BJ (cell line): ENCODE measurements at regions not wholly inside any gene's neighbourhood (a gene's known extent, or its start where the extent isn't known, plus 50 kb on each side); places are given as distances from the start of the nearest gene placed in this dataset.

Experiments used
- CTCF ChIA-PET: fragments of 350-600 bp; formaldehyde crosslinking; extraction: SDS; loops from one replicate; lab custom pipeline; 2021; ENCODE audit warnings: antibody characterized with exemption, inconsistent platforms; lab: Yijun Ruan, JAX
- POLR2A ChIA-PET: fragments of 300-600 bp; sonication (Branson Sonifier 250); formaldehyde crosslinking; extraction: SDS; loops from one replicate; lab custom pipeline; 2021; ENCODE audit warnings: antibody characterized with exemption; lab: Charles Lee
- DNase-seq: peaks from one replicate; pipeline ENCODE4 v3.0.0-alpha.2; 2011; ENCODE audit warnings: low read depth
- H3K27me3 ChIP-seq: 2 replicates; pipeline ENCODE4 v1.6.0; 2011; ENCODE audit warnings: low read length; ENCODE audit not compliant: control insufficient read depth, insufficient read depth
- H3K36me3 ChIP-seq: 2 replicates; pipeline ENCODE4 v1.5.1; 2011; ENCODE audit warnings: low read length; ENCODE audit not compliant: control insufficient read depth, insufficient read depth
- H3K4me3 ChIP-seq: 2 replicates; pipeline ENCODE4 v1.5.1; 2011; ENCODE audit warnings: low read depth, mild to moderate bottlenecking, control low read depth, low read length
- TF ChIP-seq, protein P1 (sequence below): IDR thresholded peaks from 2 replicates; pipeline ENCODE4 v1.5.1; 2011; ENCODE audit warnings: low read depth, mild to moderate bottlenecking, control low read depth, inconsistent platforms, low read length, moderate library complexity; ENCODE audit not compliant: insufficient read depth

DNA sequence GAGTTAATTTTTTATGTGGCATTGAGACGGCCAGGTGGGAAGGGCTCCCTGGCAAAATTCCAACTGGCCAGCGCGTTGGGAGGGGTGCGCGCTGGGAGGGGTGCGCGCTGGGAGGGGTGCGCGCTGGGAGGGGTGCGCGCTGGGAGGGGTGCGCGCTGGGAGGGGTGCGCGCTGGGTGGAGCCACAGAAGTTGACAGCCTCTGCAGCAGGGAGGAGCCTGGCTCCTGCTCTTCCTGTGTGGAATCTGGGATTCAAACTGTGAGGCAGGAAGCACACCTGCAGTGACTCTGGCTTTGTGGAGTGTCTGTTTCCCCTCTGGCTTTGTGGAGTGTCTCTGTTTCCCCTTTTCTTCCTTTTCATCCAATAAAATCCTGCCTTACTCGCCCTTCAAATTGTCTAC, 147.9 kb upstream of the CBLN2 start:
- ChIA-PET POLR2A (no interaction called here), CTCF (no interaction called here)
- H3K36me3 ChIP-seq = no peaks in the 10 kb centered on the region
- no peak for DNase-seq
- TF ChIP-seq, protein P1, sequence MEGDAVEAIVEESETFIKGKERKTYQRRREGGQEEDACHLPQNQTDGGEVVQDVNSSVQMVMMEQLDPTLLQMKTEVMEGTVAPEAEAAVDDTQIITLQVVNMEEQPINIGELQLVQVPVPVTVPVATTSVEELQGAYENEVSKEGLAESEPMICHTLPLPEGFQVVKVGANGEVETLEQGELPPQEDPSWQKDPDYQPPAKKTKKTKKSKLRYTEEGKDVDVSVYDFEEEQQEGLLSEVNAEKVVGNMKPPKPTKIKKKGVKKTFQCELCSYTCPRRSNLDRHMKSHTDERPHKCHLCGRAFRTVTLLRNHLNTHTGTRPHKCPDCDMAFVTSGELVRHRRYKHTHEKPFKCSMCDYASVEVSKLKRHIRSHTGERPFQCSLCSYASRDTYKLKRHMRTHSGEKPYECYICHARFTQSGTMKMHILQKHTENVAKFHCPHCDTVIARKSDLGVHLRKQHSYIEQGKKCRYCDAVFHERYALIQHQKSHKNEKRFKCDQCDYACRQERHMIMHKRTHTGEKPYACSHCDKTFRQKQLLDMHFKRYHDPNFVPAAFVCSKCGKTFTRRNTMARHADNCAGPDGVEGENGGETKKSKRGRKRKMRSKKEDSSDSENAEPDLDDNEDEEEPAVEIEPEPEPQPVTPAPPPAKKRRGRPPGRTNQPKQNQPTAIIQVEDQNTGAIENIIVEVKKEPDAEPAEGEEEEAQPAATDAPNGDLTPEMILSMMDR = no peak
- no peaks in the 10 kb centered on the region for H3K27me3 ChIP-seq
- no peak overlapping the region for H3K4me3 ChIP-seq

DNA sequence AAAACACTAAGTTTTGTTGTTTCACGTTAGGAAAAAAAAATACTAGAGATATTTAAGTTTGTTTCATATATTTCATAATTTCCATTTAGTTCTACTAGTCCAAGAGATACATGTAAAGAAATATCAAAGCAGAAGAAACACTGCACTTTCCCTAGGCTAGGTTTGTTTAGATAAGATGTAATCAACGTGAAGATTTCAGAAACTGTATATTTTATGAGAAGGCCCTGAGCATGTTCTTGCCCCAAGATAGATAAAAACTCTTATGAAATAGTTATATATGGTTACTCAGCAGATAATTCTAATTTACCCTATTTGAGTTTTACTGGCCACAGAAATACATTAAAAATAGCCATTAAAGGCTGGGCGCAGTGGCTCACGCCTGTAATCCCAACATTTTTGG, 143.6 kb upstream of the CBLN2 start:
- ChIA-PET POLR2A (no interaction called here), CTCF (no interaction called here)
- TF ChIP-seq, protein P1 = no peak
- DNase-seq = no peak
- Histone ChIP-seq H3K36me3 (no peaks in the 10 kb centered on the region), H3K27me3 (no peaks in the 10 kb centered on the region), H3K4me3 (no peak overlapping the region)

DNA sequence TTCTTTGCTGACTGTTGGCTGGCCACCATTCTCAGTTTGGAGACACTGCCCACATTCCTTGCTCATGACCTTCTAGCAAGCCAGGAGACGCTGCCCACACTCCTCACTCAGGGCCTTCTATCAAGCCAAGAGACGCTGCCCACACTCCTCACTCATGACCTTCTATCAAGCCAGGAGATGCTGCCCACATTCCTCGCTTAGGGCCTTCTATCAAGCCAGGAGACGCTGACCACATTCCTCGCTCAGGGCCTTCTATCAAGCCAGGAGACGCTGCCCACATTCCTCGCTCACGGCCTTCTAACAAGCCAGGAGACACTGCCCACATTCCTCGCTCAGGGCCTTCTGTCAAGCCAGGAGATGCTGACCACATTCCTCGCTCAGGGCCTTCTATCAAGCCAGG, 131.3 kb upstream of the CBLN2 start:
- H3K4me3 ChIP-seq = no peak overlapping the region
- no peaks in the 10 kb centered on the region for H3K27me3 ChIP-seq
- TF ChIP-seq, protein P1 = no peak
- no peak for DNase-seq
- ChIA-PET CTCF (no interaction called here), POLR2A (no interaction called here)
- no peaks in the 10 kb centered on the region for H3K36me3 ChIP-seq

DNA sequence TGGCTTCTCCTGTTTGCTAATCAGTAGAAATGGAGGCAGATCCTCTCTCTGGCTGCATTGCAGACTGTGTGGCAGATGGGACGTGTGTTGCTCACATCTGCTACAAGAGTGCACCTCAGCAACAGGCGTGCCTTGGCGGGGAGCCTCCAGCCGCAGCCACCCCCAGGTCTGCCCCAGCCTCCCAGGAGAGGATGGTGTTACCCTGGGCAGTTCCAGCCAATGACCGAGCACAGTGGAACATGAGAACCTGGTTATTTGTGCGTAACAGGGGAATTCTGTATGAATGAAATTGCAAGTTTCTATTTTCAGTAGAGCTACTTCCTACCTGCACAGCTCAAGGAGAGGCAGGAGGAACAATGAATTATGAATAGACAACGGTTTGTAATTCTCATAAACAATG, 130.6 kb upstream of the CBLN2 start:
- Histone ChIP-seq H3K36me3 (no peaks in the 10 kb centered on the region), H3K27me3 (no peaks in the 10 kb centered on the region), H3K4me3 (no peak overlapping the region)
- no peak for DNase-seq
- TF ChIP-seq, protein P1 = no peak
- ChIA-PET CTCF (no interaction called here), POLR2A (no interaction called here)

DNA sequence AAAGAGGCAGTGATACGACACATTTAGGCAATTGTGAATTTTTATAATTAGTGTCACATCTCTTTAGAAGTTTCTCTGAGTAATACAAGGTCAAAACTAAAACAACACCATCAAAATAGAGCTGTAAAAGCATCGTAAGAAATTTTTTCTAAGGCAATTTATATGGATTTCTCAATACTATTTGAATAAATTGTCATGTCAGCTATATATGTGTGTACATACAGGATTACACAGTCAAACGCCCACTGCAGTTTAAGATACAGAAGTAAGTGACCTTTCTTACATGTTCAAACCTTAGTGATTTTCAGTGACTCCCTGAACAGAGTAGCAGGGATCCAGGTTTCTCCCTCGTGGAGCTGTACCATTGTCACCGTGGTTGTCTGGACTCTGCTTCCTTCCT, 129.1 kb upstream of the CBLN2 start:
- POLR2A ChIA-PET = no interaction called here
- no peak overlapping the region for H3K4me3 ChIP-seq
- H3K36me3 ChIP-seq = no peaks in the 10 kb centered on the region
- no peaks in the 10 kb centered on the region for H3K27me3 ChIP-seq
- TF ChIP-seq, protein P1 = no peak
- no peak for DNase-seq
- CTCF ChIA-PET = interaction anchor here (1.2 kb wide), 1 partner anchor 8 kb away, joined by 5 read pairs; no protein-coding TSS in a partner anchor
